HepG2 (cell line): ENCODE measurements at regions not wholly inside any gene's neighbourhood (a gene's known extent, or its start where the extent isn't known, plus 50 kb on each side); places are given as distances from the start of the nearest gene placed in this dataset.

ENCODE experiments used
- ATAC-seq: fragments of 200-7000 bp; cut with Tn5 transposase; 3 replicates; pipeline ENCODE4 v1.9.1; 2020; ENCODE audit warnings: mild to moderate bottlenecking, moderate library complexity
- BruUV-seq: library from RNA; stranded (reverse); fragments of 400-500 nt; replicated peaks from 2 replicates; lab custom pipeline; 2021; lab: Mats Ljungman, UMichigan
- CTCF ChIA-PET: fragments of 300-600 bp; formaldehyde crosslinking; extraction: SDS; loops from one replicate; lab custom pipeline; 2021; ENCODE audit warnings: low total read pairs, inconsistent platforms, low intra/inter-chr PET ratio; lab: Yijun Ruan, JAX
- POLR2A ChIA-PET: fragments of 350-600 bp; sonication (Branson Sonifier 250); formaldehyde crosslinking; loops from one replicate; lab custom pipeline; 2020; ENCODE audit warnings: antibody characterized with exemption, inconsistent platforms; lab: Yijun Ruan, JAX
- DNase-seq: peaks from one replicate; pipeline ENCODE4 v3.0.0-alpha.2; 2015; ENCODE audit warnings: low spot score
- FAIRE-seq: peaks from 3 replicates; lab custom pipeline; 2011; peaks lifted over from hg19 to GRCh38; lab: Jason Lieb, UNC
- H2AFZ ChIP-seq: one replicate; pipeline ENCODE4 v1.6.1; 2011; ENCODE audit warnings: low read length, inconsistent platforms
- H3K27ac ChIP-seq: fragments of 300-600 bp; 3 replicates; pipeline ENCODE4 v1.8.0; 2011; ENCODE audit warnings: mixed run types, mild to moderate bottlenecking, mixed read lengths, low read length, inconsistent platforms; ENCODE audit not compliant: insufficient read depth; ENCODE audit errors: extremely low read length
- H3K27me3 ChIP-seq, 2 experiments: fragments of 200-600 bp in 1 of 2; 2 replicates in 1 of 2; 3 replicates in 1 of 2; pipeline versions ENCODE4 v1.6.0 to v1.8.0; 2011; ENCODE audit warnings: low read length in 2 of 2, mild to moderate bottlenecking in 2 of 2, moderate library complexity in 2 of 2, inconsistent platforms in 1 of 2; ENCODE audit not compliant: insufficient read depth in 2 of 2, control insufficient read depth in 1 of 2
- H3K36me3 ChIP-seq, 2 experiments: fragments of 200-600 bp in 1 of 2; replicated peaks in 1 of 2; 2 replicates in 1 of 2; 3 replicates in 1 of 2; pipeline versions ENCODE4 v1.5.1 to v1.8.0; 2011; ENCODE audit warnings: low read length in 2 of 2, inconsistent platforms in 1 of 2; ENCODE audit not compliant: insufficient read depth in 2 of 2, control insufficient read depth in 1 of 2
- H3K4me1 ChIP-seq: 2 replicates; pipeline ENCODE4 v1.5.1; 2012; ENCODE audit warnings: low read length, inconsistent platforms; ENCODE audit not compliant: insufficient read depth
- H3K4me2 ChIP-seq: 2 replicates; pipeline ENCODE4 v1.6.0; 2011; ENCODE audit warnings: low read depth, low read length, inconsistent platforms
- H3K4me3 ChIP-seq, 3 experiments: fragments of 200-600 bp in 1 of 3; sonication (generic), shearing (Covaris generic) in 1 of 3; replicated peaks in 1 of 3; 2 replicates each; pipeline ENCODE4 v1.5.1; 2011 to 2016; ENCODE audit warnings: low read length in 3 of 3, inconsistent platforms in 2 of 3, low read depth in 2 of 3, mild to moderate bottlenecking in 2 of 3, control low read depth in 1 of 3, mixed read lengths in 1 of 3; ENCODE audit not compliant: insufficient read depth in 1 of 3
- H3K79me2 ChIP-seq: one replicate; pipeline ENCODE4 v1.6.1; 2011; ENCODE audit warnings: low read length, inconsistent platforms; ENCODE audit not compliant: insufficient read depth
- H3K9ac ChIP-seq: 2 replicates; pipeline ENCODE4 v1.6.0; 2011; ENCODE audit warnings: mild to moderate bottlenecking, low read depth, low read length, inconsistent platforms; ENCODE audit not compliant: insufficient read depth
- H3K9me3 ChIP-seq: 2 replicates; pipeline ENCODE4 v1.5.1; 2012; ENCODE audit warnings: mild to moderate bottlenecking, low read length
- H4K20me1 ChIP-seq: 2 replicates; pipeline ENCODE4 v1.6.0; 2011; ENCODE audit warnings: inconsistent platforms, mild to moderate bottlenecking, low read length, moderate library complexity; ENCODE audit not compliant: insufficient read depth
- DZIP1 ChIP-seq: sonication (generic); formaldehyde crosslinking; IDR thresholded peaks from 2 replicates; pipeline ENCODE4 v1.5.0; 2020; ENCODE audit warnings: mild to moderate bottlenecking, missing genetic modification reagents
- FIP1L1 ChIP-seq: fragments of 200-400 bp; formaldehyde crosslinking; IDR thresholded peaks from 2 replicates; pipeline ENCODE4 v1.6.1; 2018; ENCODE audit warnings: low read depth, mild to moderate bottlenecking, low read length, moderate library complexity, borderline replicate concordance; ENCODE audit not compliant: insufficient read depth
- GABPA ChIP-seq, 2 experiments: IDR thresholded peaks; 2 replicates each; pipeline ENCODE4 v1.6.1; 2011 to 2016; ENCODE audit warnings: low read depth in 2 of 2, low read length in 1 of 2, missing biosample characterization in 1 of 2, missing genetic modification characterization in 1 of 2
- JARID2 ChIP-seq: sonication (generic); formaldehyde crosslinking; IDR thresholded peaks from 2 replicates; pipeline ENCODE4 v1.8.1; 2023; ENCODE audit warnings: missing genetic modification reagents, inconsistent platforms; ENCODE audit not compliant: insufficient replicate concordance
- ZNF616 ChIP-seq: sonication (generic); formaldehyde crosslinking; IDR thresholded peaks from 2 replicates; pipeline ENCODE4 v1.5.0; 2020; ENCODE audit warnings: low read depth, mild to moderate bottlenecking, missing genetic modification reagents
- ZNF878 ChIP-seq: sonication (generic); formaldehyde crosslinking; IDR thresholded peaks from 2 replicates; pipeline ENCODE4 v1.8.1; 2023; ENCODE audit warnings: mild to moderate bottlenecking, missing genetic modification reagents, moderate library complexity
- WGBS: methylation state at CpG from one replicate; pipeline ENCODE4 v1.1.6; 2017; ENCODE audit warnings: low lambda C conversion rate; 5-methylcytosine and 5-hydroxymethylcytosine counted together
- in situ Hi-C: cut with HindIII; loops from 2 replicates; pipeline ENCODE4 v1.10.0; 2017; ENCODE audit warnings: low pct_unique_long_range_greater_than_20kb; ENCODE audit not compliant: extremely low pct_ligation_motif_present
- intact Hi-C: fragments of 100-400 bp; cut with micrococcal nuclease; formaldehyde crosslinking; loops from one replicate; pipeline ENCODE4 v1.10.0; 2022; ENCODE audit not compliant: unreplicated experiment

GRCh38 chr2:144937910-144938709, 418.2 kb upstream of the ZEB2 start:
- no peak for FAIRE-seq

GRCh38 chr2:144937066-144937465, 417.1 kb upstream of the ZEB2 start:
- no peaks in the 10 kb centered on the region for H3K4me1 ChIP-seq
- DNase-seq (no peak), ATAC-seq (no peak), FAIRE-seq (no peak)
- TF ChIP-seq DZIP1 (CRISPR knock-in tag), result no peak
- no peak for TF ChIP-seq ZNF616 (CRISPR knock-in tag)
- TF ChIP-seq JARID2 (CRISPR knock-in tag), result no peak
- no peak for TF ChIP-seq ZNF878 (CRISPR knock-in tag)
- no peaks in the 10 kb centered on the region for H3K27me3 ChIP-seq
- H3K4me2 ChIP-seq, result no peak overlapping the region
- in situ Hi-C loops (no loop called here), intact Hi-C loops (no loop called here)
- no peak overlapping the region for H3K9ac ChIP-seq
- H3K79me2 ChIP-seq, result no peaks in the 10 kb centered on the region
- no peak overlapping the region for H3K4me3 ChIP-seq
- H3K9me3 ChIP-seq, result no peaks in the 10 kb centered on the region
- H3K36me3 ChIP-seq, result no peaks in the 10 kb centered on the region
- H4K20me1 ChIP-seq, result no peaks in the 10 kb centered on the region
- H3K27ac ChIP-seq, result no peak overlapping the region
- no peak overlapping the region for H2AFZ ChIP-seq
- no TSS peak for BruUV-seq
- CTCF ChIA-PET, result no interaction called here
- POLR2A ChIA-PET, result no interaction called here

More at GRCh38 chr2:144937910-144938709, 418.2 kb upstream of the ZEB2 start:
- Histone ChIP-seq H3K79me2 (no peaks in the 10 kb centered on the region), H3K27ac (no peak overlapping the region), H4K20me1 (no peaks in the 10 kb centered on the region), H2AFZ (no peak overlapping the region), H3K9me3 (no peaks in the 10 kb centered on the region), H3K4me3 (no peak overlapping the region), H3K27me3 (no peaks in the 10 kb centered on the region), H3K4me1 (no peaks in the 10 kb centered on the region), H3K9ac (no peak overlapping the region), H3K4me2 (no peak overlapping the region), H3K36me3 (no peaks in the 10 kb centered on the region)
- POLR2A ChIA-PET, result no interaction called here
- CTCF ChIA-PET, result no interaction called here
- 10% methylated on average over 7 of the region's 7 CpGs for WGBS
- ATAC-seq, result no peak; the same call in 2 of the 3 replicates
- intact Hi-C loops (no loop called here), in situ Hi-C loops (no loop called here)
- no peak for TF ChIP-seq FIP1L1
- no peak for TF ChIP-seq GABPA (IDR thresholded peaks at IDR 0.05; ENCODE audit: low read depth, low read length)
- peak; percentile 40; the same call in 1 of the 2 replicates for TF ChIP-seq GABPA (CRISPR knock-in tag; IDR thresholded peaks at IDR 0.05; ENCODE audit: low read depth)
- DNase-seq, result peak; percentile 9
- BruUV-seq, result no TSS peak
